ENCODE measurements at regions not wholly inside any gene's neighbourhood (a gene's known extent, or its start where the extent isn't known, plus 50 kb on each side); places are given as distances from the start of the nearest gene placed in this dataset.
A peak's percentile ranks its signal among the peaks of the same experiment; 100 is the strongest.

DNA sequence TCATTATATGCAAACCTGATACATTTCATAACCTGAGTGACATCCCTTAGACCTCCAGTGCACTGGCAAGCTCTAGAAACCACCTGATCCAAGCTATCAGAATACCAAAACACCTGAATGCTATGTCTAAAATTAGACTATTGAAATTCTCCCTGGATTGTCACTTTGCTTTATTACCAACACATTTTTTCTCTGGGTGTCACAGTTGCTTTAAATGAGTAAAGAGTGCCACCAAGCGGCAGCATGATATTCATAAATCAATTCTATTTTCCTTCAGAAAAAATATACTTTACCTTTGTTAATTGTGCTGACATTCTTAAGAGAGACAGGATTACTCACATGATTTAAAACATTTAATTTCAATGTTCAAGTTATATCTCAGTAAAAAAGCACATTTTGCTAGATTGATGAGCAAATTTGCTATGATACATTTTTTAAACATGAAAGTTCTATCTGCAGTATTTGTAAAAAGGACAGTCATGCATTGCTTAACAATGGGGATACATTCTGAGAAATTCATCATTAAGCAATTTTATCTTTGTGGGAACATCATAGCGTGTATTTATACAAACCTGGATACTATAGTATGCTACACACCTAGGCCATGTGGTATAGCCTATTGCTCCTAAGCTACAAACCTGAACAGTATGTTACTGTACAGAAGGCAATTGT lies 338.4 kb upstream of the SLC39A10 start:
- H3K4me1 ChIP-seq (ENCODE audit: control insufficient read depth in 1 of 2, insufficient read depth in 2 of 2, low read length in 2 of 2), result no peaks in the 10 kb centered on the region
- no peak overlapping the region for H3K18ac ChIP-seq (ENCODE audit: low read length)
- no peak overlapping the region for H4K91ac ChIP-seq (ENCODE audit: low read depth, low read length)
- H3K79me2 ChIP-seq (ENCODE audit: control insufficient read depth, insufficient read depth, low read length, poor library complexity), result no peaks in the 10 kb centered on the region
- H3K4me3 ChIP-seq (ENCODE audit: low read depth, low read length), result no peak overlapping the region
- H2BK5ac ChIP-seq (ENCODE audit: low read depth, low read length, poor library complexity), result no peak overlapping the region
- no peak overlapping the region for H2BK12ac ChIP-seq (ENCODE audit: low read length)
- no CpG with 5 or more reads among the region's 2 CpGs for WGBS (ENCODE audit: extremely low coverage, insufficient coverage, insufficient read length)
- no peak overlapping the region for H4K8ac ChIP-seq (ENCODE audit: low read depth, low read length)
- H3K14ac ChIP-seq (ENCODE audit: low read length), result no peak overlapping the region
- no peak overlapping the region for H3K4me2 ChIP-seq (ENCODE audit: low read length)
- peak; percentile 16 to 72 for DNase-seq
- H3K27ac ChIP-seq (ENCODE audit: low read depth, low read length), result no peak overlapping the region
- no peaks in the 10 kb centered on the region for H3K9me3 ChIP-seq (ENCODE audit: insufficient read depth, low read depth, low read length)
- no peak overlapping the region for H3K9ac ChIP-seq (ENCODE audit: low read length)
- H3K27me3 ChIP-seq (ENCODE audit: insufficient read depth, low read length), result no peaks in the 10 kb centered on the region
- no peak overlapping the region for H2AFZ ChIP-seq (ENCODE audit: insufficient read depth, low read length, poor library complexity)
- H3K4ac ChIP-seq (ENCODE audit: low read depth, low read length), result no peak overlapping the region
- no peak overlapping the region for H4K12ac ChIP-seq (ENCODE audit: low read depth, low read length)
- no peak overlapping the region for H2BK120ac ChIP-seq (ENCODE audit: insufficient read depth, low read length, poor library complexity)
- H3K36me3 ChIP-seq (ENCODE audit: control insufficient read depth in 1 of 2, insufficient read depth in 2 of 2, low read length in 2 of 2), result no peaks in the 10 kb centered on the region
- no peak overlapping the region for H2AK5ac ChIP-seq (ENCODE audit: low read length)
- H3K79me1 ChIP-seq (ENCODE audit: low read length), result no peaks in the 10 kb centered on the region
- no peak overlapping the region for H3K23ac ChIP-seq (ENCODE audit: low read length)

DNA sequence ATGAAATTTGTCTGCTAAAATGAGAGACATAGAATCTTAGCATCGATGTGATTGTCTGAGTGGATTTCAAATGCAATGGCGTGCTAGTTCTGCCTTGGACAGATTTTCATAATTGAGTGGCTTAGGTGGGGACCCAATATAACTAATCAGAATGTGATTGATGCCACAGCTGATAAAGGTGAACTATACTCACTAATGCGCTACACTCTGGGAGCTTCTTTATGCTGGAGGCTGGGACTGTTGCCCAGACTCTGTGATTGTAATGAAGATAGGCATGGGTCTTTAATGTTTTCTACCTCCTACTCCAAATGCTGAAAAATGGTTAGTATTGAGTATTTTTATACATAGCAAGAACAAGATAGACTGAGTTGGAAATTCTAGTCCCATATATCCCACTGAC lies 339.5 kb upstream of the SLC39A10 start:
- H3K4ac ChIP-seq (ENCODE audit: low read depth, low read length), result no peak overlapping the region
- H2AK5ac ChIP-seq (ENCODE audit: low read length), result no peak overlapping the region
- H3K79me2 ChIP-seq (ENCODE audit: control insufficient read depth, insufficient read depth, low read length, poor library complexity), result no peaks in the 10 kb centered on the region
- no peaks in the 10 kb centered on the region for H3K4me1 ChIP-seq (ENCODE audit: control insufficient read depth in 1 of 2, insufficient read depth in 2 of 2, low read length in 2 of 2)
- H3K4me2 ChIP-seq (ENCODE audit: low read length), result no peak overlapping the region
- H3K27me3 ChIP-seq (ENCODE audit: insufficient read depth, low read length), result no peaks in the 10 kb centered on the region
- no peak overlapping the region for H3K9ac ChIP-seq (ENCODE audit: low read length)
- no peak overlapping the region for H2AFZ ChIP-seq (ENCODE audit: insufficient read depth, low read length, poor library complexity)
- no peak overlapping the region for H4K12ac ChIP-seq (ENCODE audit: low read depth, low read length)
- no peak overlapping the region for H3K4me3 ChIP-seq (ENCODE audit: low read depth, low read length)
- H3K9me3 ChIP-seq (ENCODE audit: insufficient read depth, low read depth, low read length), result no peaks in the 10 kb centered on the region
- no peaks in the 10 kb centered on the region for H3K36me3 ChIP-seq (ENCODE audit: control insufficient read depth in 1 of 2, insufficient read depth in 2 of 2, low read length in 2 of 2)
- no peak overlapping the region for H2BK5ac ChIP-seq (ENCODE audit: low read depth, low read length, poor library complexity)
- no CpG with 5 or more reads among the region's 3 CpGs for WGBS (ENCODE audit: extremely low coverage, insufficient coverage, insufficient read length)
- no peak overlapping the region for H4K8ac ChIP-seq (ENCODE audit: low read depth, low read length)
- no peak overlapping the region for H3K27ac ChIP-seq (ENCODE audit: low read depth, low read length)
- no peak for DNase-seq
- H3K23ac ChIP-seq (ENCODE audit: low read length), result no peak overlapping the region
- no peak overlapping the region for H3K18ac ChIP-seq (ENCODE audit: low read length)
- no peak overlapping the region for H2BK12ac ChIP-seq (ENCODE audit: low read length)
- no peak overlapping the region for H3K14ac ChIP-seq (ENCODE audit: low read length)
- no peak overlapping the region for H2BK120ac ChIP-seq (ENCODE audit: insufficient read depth, low read length, poor library complexity)
- H3K79me1 ChIP-seq (ENCODE audit: low read length), result no peaks in the 10 kb centered on the region
- no peak overlapping the region for H4K91ac ChIP-seq (ENCODE audit: low read depth, low read length)

DNA sequence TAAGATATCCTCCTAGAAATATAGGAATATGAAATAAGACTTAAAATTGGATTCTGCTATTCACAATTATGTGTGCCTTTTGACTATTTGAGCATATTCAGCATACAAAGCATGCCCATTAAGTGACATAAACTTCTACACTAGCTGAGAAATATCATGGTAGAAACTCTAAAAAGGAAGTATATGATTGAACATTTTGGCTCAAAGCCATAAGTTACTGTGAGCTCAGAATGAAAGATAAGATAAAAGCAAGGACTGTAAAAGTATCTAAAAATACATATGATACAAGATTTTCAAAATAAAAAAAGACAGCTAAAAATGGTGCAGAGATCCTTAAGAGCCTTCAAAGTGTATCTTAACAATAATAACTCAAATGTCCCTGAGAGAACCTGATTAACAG lies 340.5 kb upstream of the SLC39A10 start:
- Histone ChIP-seq H4K8ac (ENCODE audit: low read depth, low read length) (no peak overlapping the region), H3K27ac (ENCODE audit: low read depth, low read length) (no peak overlapping the region), H3K4me2 (ENCODE audit: low read length) (no peak overlapping the region), H4K91ac (ENCODE audit: low read depth, low read length) (no peak overlapping the region), H2BK120ac (ENCODE audit: insufficient read depth, low read length, poor library complexity) (no peak overlapping the region), H3K79me1 (ENCODE audit: low read length) (no peaks in the 10 kb centered on the region), H2BK5ac (ENCODE audit: low read depth, low read length, poor library complexity) (no peak overlapping the region), H4K12ac (ENCODE audit: low read depth, low read length) (no peak overlapping the region), H3K23ac (ENCODE audit: low read length) (no peak overlapping the region), H3K4ac (ENCODE audit: low read depth, low read length) (no peak overlapping the region), H2AFZ (ENCODE audit: insufficient read depth, low read length, poor library complexity) (no peak overlapping the region), H2BK12ac (ENCODE audit: low read length) (no peak overlapping the region), H3K14ac (ENCODE audit: low read length) (no peak overlapping the region), H3K36me3 (ENCODE audit: control insufficient read depth in 1 of 2, insufficient read depth in 2 of 2, low read length in 2 of 2) (no peaks in the 10 kb centered on the region), H3K9me3 (ENCODE audit: insufficient read depth, low read depth, low read length) (no peaks in the 10 kb centered on the region), H3K18ac (ENCODE audit: low read length) (no peak overlapping the region), H3K4me3 (ENCODE audit: low read depth, low read length) (no peak overlapping the region), H3K79me2 (ENCODE audit: control insufficient read depth, insufficient read depth, low read length, poor library complexity) (no peaks in the 10 kb centered on the region), H3K4me1 (ENCODE audit: control insufficient read depth in 1 of 2, insufficient read depth in 2 of 2, low read length in 2 of 2) (no peaks in the 10 kb centered on the region), H3K27me3 (ENCODE audit: insufficient read depth, low read length) (no peaks in the 10 kb centered on the region), H2AK5ac (ENCODE audit: low read length) (no peak overlapping the region), H3K9ac (ENCODE audit: low read length) (no peak overlapping the region)
- no peak for DNase-seq

DNA sequence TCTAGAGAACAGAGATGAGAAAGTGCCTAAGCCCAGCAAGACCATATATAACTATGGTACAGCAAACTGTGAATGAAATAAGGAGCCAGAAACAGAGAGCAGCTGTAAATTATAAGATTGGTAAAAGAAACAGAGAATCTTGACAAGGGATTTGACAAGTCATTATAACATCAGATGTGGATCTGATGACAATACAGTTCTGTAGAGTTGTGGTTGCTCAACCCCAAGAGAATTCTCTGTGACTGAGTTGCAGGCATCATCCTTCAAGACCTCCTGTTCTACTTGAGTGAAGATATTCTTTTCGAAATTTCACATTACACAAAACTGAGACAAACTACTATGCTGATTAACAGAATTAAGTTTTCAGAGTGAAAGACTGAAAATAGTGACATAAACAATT lies 343.1 kb upstream of the SLC39A10 start:
- H3K14ac ChIP-seq (ENCODE audit: low read length), result no peak overlapping the region
- H3K36me3 ChIP-seq (ENCODE audit: control insufficient read depth in 1 of 2, insufficient read depth in 2 of 2, low read length in 2 of 2), result no peaks in the 10 kb centered on the region
- DNase-seq, result no peak
- H3K79me1 ChIP-seq (ENCODE audit: low read length), result no peaks in the 10 kb centered on the region
- H3K9me3 ChIP-seq (ENCODE audit: insufficient read depth, low read depth, low read length), result no peaks in the 10 kb centered on the region
- no peak overlapping the region for H2AK5ac ChIP-seq (ENCODE audit: low read length)
- no peak overlapping the region for H4K8ac ChIP-seq (ENCODE audit: low read depth, low read length)
- H2BK12ac ChIP-seq (ENCODE audit: low read length), result no peak overlapping the region
- no peaks in the 10 kb centered on the region for H3K27me3 ChIP-seq (ENCODE audit: insufficient read depth, low read length)
- H3K9ac ChIP-seq (ENCODE audit: low read length), result no peak overlapping the region
- no peak overlapping the region for H3K4ac ChIP-seq (ENCODE audit: low read depth, low read length)
- H2AFZ ChIP-seq (ENCODE audit: insufficient read depth, low read length, poor library complexity), result no peak overlapping the region
- H3K27ac ChIP-seq (ENCODE audit: low read depth, low read length), result no peak overlapping the region
- H3K4me2 ChIP-seq (ENCODE audit: low read length), result no peak overlapping the region
- H3K23ac ChIP-seq (ENCODE audit: low read length), result no peak overlapping the region
- no CpG with 5 or more reads among the region's 1 CpG for WGBS (ENCODE audit: extremely low coverage, insufficient coverage, insufficient read length)
- no peak overlapping the region for H4K12ac ChIP-seq (ENCODE audit: low read depth, low read length)
- H3K79me2 ChIP-seq (ENCODE audit: control insufficient read depth, insufficient read depth, low read length, poor library complexity), result no peaks in the 10 kb centered on the region
- no peaks in the 10 kb centered on the region for H3K4me1 ChIP-seq (ENCODE audit: control insufficient read depth in 1 of 2, insufficient read depth in 2 of 2, low read length in 2 of 2)
- H2BK120ac ChIP-seq (ENCODE audit: insufficient read depth, low read length, poor library complexity), result no peak overlapping the region
- no peak overlapping the region for H3K18ac ChIP-seq (ENCODE audit: low read length)
- no peak overlapping the region for H4K91ac ChIP-seq (ENCODE audit: low read depth, low read length)
- no peak overlapping the region for H2BK5ac ChIP-seq (ENCODE audit: low read depth, low read length, poor library complexity)
- H3K4me3 ChIP-seq (ENCODE audit: low read depth, low read length), result no peak overlapping the region

Data from trophoblast cell (in vitro differentiated cells and primary cell).